GM19025 (cell line): ENCODE measurements at regions not wholly inside any gene's neighbourhood (a gene's known extent, or its start where the extent isn't known, plus 50 kb on each side); places are given as distances from the start of the nearest gene placed in this dataset.

Experiments used
- ATAC-seq: cut with Tn5 transposase; IDR thresholded peaks from one replicate; pipeline ENCODE4 v1.9.1; 2021; ENCODE audit warnings: mild to moderate bottlenecking, low read depth, moderate library complexity; ENCODE audit not compliant: unreplicated experiment

DNA sequence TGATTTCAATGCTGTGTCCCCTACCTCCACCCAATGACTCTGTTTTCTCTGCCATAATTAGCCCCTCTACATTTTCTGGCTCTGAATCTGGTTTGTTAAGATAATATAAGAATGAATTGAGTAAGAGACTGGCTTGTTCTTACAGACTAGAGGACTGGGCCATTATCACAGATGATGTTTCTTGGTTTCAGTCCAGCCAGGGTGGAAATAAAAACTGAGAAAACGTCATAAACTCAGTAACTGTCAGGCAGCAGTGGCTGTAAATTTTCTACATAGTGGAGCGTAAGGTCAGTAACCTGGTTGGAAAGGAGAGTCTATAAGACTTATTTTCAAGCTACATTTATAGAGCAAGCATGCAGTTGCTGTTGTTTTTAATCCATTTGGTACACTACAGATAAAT is 485.4 kb downstream of the HTR7 start:
- ATAC-seq, result no peak

DNA sequence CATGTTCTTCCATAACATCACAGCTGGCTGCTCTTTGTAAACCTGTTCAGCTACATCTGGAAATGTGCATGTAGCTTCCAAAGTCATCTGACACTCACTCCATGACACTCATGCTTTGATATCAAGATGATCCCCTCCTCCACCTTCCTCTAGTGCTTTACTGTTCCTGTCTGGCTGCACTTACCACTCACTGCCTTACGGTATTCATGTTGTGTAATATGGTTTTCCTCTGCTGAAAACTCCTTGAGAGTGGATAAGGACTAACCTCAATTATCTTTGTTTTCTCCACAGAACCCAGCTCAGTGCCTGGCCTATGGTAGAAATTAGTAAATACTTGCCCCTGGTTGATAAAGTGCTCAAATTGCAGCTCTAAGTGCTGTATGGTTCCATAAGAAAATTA is 483.9 kb downstream of the HTR7 start:
- ATAC-seq, result no peak

DNA sequence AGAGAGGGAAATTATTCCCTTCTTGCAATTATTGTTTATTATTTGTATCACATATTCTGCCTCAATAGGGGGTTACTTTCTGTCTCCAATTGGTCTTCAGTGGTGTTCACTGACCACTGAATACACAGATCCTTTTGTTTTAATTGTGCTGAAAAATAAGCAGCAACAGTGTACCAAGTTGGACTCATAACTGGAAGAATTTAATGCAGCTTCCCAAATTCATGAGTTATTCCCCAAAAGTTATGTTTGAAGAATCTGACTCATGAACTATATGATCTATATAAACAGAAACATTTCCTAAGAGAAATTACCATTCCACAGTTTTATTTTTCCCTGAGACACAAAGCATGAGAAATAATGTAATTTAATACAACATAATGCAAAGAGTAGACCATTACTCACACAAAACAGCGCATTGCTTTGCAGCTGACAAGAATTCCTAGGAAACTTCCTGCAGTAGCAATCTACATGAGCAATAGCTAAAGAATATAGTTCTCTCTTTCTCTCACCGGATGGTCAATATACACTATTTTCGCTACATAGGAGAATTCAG is 479.2 kb downstream of the HTR7 start:
- no peak for ATAC-seq

DNA sequence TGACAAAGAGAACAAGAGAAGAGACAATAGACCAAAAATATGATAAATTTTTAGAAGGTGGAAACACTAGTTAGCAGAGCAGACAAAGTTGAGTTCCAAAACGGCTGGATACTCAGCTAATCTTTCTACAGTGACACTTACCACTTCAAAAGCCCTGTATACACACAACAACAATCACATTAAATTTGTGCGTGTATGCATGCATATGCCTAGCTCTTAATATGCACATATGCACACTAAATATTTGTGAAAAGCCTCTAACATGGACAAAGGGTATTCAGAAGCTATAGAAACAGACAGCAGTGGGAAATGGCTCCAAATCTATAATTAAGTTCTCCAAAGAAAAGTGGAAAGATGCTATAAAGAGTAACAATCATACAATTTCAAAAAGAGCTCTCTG is 476.4 kb downstream of the HTR7 start:
- ATAC-seq, result no peak

DNA sequence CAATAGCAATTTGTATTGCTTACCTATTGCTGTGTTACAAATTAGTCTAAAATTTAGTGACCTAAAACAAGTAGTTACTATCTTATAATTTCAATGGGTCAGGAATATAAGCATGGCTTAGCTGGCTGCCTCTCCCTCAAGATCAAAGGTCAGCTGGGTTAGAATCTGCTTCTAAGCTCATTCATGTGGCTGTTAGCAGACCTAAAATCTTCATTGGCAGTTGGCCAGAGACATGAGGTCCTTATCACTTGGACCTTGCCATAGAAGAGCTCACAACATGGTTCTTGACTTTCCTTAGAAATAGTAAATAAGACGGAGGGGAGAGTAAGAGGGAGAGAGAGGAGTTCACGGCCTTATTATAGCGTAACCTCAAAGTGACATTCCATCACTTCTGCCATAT is 468.0 kb downstream of the HTR7 start:
- ATAC-seq, result no peak

DNA sequence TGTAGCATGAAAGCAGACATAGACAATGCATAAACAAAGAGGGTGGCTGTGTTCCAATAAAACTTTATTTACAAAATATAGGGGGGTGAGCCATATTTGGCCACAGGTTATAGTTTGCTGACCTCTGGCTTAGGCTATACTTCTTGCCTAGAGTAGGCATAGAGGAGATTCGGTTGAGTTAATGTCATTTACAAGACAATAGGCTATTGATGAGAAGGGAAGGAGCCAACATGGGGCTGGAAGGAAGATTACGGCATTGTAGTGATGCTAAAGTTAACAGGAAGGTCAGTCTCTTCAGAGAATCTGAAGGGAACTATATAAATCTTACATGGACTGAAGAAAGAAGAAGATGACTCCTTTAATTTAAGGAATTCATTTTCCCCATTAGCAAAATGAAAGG is 463.5 kb downstream of the HTR7 start:
- ATAC-seq, result no peak

DNA sequence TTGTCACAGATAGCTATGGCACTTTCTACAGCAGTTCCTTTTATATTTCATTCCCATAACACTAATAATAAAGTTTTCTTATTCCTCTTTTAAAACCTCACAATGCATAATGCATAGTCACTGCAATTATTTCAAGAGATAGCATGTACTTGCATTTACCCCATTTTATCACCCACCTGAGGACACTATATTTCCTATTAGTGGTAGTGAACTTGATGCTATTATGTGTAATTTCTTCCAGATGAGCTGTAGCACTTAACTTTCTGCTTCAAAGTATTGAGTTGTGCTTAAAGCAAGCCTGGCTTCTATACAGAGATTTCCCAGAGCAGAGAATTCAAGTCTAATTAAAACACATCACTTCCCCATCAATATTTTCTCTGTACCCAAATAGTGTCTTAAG is 461.1 kb downstream of the HTR7 start:
- no peak for ATAC-seq

DNA sequence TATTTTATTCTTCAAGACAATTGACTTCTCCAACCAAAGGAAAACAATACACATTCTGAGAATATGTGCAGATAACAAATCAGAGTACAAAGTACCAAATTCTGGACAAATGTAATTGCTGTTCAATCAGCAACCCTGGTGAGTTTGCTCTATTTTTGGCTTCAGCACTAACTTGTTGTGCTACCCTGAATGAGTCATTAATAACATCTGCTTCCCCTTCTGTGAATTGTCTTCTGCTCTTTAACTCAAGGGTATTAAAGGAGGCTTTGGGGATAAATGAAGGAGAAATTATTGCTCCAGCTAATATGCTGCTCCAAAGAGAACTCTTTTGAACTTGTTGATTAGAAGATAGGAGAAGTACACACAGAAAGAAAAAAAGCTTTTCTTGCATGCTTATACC is 459.3 kb downstream of the HTR7 start:
- no peak for ATAC-seq

DNA sequence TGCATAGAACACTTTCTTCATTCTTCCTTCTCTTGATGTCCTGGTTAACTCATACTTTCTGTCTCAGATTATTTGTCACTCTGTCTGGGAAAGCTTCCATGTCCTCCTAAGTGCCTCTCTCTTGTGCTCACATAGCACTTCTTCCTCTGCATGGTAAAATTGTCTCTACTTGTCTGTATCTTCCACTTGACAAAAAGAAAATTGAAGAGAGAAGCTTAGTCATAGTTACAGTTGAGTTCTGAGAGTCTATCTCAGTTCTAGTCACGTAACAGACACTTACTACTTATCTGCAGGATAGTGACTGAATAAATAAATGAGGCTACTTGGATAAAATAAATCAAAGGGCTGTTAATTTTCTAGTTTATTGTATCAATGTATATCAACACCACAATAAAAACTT is 458.1 kb downstream of the HTR7 start:
- ATAC-seq, result no peak

DNA sequence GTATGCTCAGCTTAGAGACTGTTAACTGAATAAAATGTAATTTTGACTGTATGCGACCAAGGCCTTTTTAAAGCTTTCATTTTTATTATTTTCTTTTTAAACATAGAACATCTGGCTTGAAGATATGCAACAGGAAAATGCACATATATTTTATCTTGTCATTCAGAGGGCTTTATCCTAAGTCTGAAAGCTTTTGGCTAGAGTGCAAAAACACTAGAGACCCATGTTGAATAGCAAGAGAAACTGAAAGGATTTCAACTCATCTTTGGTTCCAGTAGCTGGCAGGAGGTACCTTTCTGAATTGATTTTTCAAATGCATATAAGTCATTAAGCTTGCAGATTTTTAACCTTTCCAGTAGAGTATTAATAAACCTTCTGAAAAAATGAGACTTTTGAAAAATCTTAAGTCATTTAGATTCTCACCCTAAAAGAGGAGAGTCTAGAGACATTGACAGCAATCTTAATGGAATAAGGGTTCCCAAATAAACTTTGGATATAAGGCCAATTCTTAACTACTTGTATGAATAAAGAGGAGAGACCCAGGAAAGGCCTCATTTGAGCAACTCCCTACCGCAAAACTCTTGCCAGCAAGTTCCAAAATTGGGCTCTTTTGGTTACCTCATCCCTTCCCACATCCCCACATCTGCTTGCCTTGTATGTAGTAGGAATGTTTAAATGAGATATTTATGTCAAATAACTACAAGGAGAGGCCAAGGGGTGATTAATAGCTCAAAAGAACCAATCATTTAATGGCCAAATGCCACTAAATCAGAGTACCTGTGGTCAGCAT is 454.4 kb downstream of the HTR7 start:
- no peak for ATAC-seq

DNA sequence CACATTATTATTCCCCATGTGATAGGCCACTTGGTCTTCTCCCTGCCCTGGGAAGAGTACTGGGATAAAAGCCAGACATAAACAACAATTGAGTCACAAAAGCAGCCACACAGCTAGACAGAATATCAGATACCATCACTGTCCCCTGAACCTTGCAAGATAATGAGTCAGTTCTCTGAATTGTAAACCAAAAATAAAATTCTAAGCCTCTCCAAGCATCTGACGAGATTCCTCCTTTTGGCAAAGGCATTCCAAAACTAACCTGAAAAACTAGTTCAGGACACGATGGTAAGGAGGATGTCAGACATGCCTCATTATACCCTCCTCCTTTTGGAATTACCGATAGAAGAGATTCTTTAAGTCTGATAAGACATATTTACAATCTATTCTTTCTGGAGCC is 450.7 kb downstream of the HTR7 start:
- ATAC-seq, result no peak

DNA sequence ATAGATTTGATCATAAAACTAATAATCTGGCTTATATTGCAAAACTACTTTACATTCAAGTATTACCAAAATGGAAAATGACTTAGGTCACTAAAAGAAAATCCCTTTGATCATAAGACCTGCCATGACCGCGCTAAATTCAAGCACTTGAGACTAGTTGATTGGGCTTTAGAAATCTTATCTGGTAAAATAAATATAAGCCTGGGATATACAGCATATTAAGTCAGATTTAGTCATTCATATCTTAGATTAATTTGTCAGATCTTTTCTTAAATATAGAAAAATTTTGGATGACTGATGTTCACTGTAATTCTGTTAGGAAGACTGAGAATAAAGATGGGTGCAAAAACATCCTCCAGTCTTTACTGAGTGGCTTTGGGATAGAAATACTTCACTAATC is 450.0 kb downstream of the HTR7 start:
- no peak for ATAC-seq

DNA sequence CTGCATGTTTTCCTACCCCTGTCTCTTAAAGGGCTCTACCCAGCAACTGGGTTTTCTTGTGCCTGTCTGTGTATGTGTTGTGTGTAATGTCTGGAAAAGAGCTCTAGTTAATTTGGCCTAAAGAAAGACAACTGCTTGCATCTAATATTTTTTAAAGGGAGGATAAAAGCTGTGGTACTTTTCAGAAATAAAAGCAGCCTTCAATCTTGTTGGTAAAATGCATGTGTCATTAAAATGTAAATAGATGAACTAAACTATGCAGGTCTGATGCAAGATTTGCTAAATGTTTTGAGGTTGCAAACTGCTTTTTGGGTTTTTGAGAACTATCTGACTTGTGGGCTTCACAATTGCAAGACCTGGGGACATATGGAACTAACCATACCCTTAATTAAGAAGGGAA is 445.3 kb downstream of the HTR7 start:
- ATAC-seq, result no peak

DNA sequence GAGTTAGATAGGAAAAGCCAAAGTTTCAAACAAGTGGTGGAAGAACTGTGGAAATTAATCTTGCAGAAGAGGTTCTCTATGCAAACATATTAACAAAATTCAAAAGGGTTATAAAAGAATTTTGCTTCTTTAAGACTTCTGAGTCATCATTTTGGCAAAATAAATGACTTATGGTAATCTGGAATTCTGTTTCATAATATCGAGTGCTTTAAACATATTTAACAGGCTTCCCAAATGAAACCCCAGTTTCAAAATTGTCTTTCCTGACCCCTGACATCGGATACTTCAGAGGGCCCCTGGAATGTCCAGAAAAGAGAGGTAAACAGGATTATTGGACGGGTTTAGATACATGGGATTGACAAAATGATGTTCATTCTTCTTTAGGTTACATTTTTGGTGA is 444.6 kb downstream of the HTR7 start:
- ATAC-seq, result no peak

DNA sequence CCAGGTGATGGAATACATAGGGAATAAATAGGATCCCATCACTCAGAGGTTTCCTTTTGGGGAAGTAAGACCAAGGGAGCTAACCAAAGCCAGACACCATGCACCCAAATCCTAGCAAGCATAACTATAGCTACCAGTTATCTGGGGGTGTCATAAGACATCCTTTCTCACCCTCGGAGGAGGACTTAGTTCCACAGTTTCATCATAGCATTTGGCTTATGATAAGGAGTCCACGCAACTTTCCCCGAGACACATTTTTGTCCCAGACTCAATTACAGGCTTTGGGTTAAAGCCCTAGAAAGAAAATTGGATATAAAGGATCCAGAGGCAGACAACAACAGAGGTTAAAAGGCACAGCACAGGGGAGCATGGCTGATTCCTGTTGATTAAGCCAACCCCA is 442.9 kb downstream of the HTR7 start:
- no peak for ATAC-seq

DNA sequence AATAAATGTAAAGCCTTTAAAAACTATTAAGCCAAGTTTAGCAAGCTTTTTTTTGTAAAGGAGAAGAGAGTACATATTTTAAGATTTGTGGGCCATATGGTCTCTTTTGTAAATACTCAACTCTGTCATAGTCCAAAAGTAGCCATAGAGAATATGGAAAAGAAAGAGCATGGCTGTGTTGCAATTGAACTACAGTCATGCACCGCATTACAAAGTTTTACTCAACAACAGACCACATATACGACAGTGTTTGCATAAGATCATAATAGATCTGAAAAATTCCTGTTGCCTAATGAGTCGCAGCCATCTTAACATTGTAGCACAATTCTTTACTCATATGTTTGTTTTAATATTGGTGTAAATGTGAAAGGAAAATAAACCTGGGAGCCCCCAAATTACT is 440.8 kb downstream of the HTR7 start:
- no peak for ATAC-seq

DNA sequence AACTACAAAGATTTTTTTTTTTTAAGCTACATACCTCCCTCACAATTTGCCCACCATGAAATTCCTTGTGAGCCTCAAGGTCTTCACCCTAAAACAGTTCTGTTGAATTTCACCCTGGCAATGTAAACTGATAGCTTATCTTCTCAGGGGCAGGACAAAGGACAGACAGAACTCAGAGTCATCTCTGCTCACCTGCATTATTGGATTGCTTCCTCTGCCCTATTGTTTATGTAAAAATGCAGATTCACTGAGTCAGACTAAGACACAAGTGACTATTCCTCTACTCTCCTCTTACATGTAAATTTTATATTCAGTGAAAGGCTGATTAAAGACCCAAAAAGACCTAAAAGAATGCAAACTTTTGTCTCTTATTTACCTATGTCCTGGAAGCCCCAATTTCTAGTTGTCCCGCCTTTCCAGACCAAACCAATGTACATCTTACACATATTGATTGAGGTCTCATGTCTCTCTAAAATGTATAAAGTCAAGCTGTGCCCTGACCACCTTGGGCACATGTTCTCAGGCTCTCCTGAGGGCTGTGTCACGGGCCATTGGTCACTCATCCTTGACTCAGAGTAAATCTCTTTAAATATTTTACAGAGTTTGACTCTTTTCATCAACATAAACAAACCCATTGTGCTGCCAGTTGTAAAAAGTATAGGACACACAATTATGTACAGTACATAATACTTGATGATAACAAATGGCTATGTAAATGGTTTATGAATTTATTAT is 440.2 kb downstream of the HTR7 start:
- ATAC-seq, result no peak

DNA sequence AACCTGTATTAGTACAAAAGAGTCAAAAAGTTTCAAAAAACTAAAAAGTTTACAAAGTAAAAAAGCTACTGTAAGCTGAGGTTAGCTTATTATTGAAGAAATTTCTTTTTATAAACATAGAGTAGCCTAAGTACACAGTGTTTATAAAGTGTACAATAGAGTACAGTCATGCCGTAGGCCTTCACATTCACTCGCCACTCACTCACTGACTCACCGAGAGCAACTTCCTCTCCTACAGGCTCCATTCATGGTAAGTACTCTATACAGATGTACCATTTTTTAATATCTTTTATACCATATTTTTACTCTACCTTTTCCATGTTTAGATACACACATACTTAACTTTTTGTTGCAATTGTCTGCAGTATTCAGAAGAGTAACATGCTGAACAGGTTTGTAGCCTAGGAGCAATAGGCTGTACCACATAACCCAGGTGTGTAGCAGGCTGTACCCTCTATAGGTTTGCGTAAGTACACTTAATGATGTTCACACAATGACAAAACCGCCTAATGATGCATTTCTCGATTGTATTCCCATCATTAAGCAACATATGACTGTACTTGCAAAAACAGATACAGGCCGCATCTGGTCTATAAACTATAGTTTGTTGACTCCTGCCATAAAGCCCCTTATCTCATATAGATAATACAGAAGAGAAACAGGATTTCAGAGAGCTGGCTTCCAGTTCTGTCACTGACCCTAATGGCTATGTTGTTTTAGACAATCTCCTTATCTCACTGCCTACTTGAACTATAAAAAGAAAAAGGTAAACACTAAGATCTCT is 438.8 kb downstream of the HTR7 start:
- no peak for ATAC-seq

DNA sequence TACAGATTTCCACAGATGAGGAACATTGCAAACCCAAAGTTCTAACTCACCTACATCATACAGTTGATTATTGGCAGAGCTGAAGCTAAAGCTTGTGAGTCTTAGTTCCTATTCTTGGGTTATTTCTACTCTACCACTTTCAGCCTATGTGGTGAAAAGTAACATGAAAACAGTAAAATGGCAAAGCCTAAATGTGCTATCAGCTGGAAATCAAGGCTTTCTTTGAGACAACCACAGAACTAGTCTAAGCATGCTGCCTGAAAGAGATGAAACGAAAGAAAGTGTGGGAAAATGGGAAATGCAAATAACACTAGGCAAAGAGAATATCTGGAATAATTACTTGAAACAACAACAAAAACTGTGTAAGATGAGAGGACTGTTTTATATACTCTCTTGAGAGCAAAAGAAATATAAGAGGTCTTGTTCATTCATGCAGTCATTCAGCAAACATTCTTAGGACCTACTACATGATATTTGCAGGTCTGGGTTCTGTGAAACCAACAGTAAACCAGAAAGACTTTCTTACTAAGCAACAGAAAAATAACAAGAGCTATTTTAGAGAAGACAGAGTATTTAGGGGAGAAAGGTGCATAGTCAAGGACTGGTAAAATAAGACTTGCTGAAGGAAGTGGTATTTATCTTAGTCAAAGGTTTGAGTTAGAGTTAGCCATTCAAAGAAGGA is 437.1 kb downstream of the HTR7 start:
- ATAC-seq, result peak; percentile 46

DNA sequence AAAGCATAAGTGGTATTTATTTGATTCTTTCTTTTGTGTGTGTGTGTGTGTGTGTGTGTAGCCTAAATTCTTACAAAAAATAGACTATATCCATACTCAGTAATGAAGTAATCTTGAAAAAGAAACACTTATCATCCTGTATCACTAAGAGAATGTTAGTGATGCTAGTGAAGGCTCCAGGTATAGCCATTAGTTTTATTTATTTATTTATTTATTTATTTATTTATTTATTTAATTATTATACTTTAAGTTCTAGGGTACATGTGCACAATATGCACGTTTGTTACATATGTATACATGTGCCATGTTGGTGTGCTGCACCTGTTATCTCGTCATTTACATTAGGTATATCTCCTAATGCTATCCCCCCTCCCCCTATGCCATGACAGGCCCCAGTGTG is 436.0 kb downstream of the HTR7 start:
- no peak for ATAC-seq

DNA sequence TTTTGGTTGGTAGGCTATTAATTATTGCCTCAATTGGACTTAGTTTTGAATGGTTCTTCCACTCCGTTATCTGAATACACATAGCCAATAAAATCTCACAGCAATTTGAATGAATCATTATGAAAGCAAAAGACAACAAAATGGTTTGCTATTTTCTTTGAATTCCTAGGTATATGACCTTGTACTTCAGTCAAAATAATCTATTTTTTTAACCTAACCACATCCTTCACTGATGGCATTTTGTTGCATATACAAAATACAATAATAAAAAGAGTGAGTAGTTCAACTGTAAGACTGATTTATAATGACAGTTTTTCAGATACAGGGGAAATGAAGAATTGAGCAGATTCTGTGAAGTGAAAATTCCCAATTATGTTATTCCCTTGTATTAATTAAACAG is 433.1 kb downstream of the HTR7 start:
- ATAC-seq, result no peak
